ENCODE measurements at regions not wholly inside any gene's neighbourhood (a gene's known extent, or its start where the extent isn't known, plus 50 kb on each side); places are given as distances from the start of the nearest gene placed in this dataset.
"Not testable (repeated sequence)": the region's sequence is repeated elsewhere in the genome, so short reads cannot be mapped to it uniquely, and the experiment has no call there.

DNA sequence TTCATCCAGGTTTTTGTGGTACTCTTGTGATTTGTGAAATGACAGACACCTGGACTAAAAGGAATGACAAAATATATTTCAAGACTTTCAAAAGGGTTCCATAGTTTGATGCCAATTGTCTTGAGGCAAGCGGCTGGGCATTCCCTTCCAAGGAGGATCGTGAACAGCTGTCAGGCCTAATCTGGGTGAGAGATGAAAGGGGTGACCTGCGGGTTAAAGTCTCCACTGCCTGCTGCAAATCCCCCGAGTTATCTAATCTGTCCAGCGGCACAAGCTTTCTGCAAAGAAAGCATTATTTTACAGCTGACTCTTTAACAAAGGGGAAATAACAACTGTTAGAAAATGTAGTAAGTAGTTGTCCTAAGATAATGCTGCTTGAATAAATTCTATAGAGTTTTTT is 128.7 kb upstream of the MB21D2 start:
- DNase-seq (ENCODE audit: low read depth), result no peak

DNA sequence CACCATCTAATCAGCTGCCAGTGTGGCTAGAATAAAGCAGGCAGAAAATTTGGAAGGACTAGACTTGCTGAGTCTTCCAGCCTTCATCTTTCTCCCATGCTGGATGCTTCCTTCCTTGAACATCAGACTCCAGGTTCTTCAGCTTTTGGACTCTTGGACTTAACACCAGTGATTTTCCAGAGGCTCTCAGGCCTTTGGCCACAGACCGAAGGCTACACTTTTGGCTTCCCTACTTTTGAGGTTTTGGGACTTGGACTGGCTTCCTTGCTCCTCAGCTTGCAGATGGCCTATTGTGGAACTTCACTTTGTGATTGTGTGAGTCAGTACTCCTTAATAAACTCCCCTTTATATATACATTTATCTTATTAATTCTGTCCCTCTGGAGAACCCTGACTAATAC is 129.8 kb upstream of the MB21D2 start:
- DNase-seq (ENCODE audit: low read depth), result not testable (repeated sequence)

DNA sequence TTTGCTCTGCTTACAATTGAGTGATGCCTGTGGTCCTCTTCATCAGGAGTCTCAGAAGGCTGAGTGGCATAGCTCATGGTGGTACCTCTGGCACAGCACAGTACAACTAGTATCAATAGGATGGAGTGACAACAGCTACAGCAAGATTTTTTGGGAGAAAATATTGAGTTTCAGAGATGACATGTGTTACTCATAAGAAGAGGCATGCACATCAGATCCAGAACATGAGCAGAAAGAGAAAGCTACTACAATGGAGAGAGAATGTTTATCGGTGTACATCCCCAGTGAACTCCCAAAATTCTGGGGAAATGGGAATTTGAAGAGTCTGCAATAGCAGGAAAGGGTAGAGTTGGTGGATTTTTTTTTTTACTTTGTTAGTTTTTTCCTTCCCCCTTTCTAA is 130.5 kb upstream of the MB21D2 start:
- DNase-seq (ENCODE audit: low read depth), result no peak

DNA sequence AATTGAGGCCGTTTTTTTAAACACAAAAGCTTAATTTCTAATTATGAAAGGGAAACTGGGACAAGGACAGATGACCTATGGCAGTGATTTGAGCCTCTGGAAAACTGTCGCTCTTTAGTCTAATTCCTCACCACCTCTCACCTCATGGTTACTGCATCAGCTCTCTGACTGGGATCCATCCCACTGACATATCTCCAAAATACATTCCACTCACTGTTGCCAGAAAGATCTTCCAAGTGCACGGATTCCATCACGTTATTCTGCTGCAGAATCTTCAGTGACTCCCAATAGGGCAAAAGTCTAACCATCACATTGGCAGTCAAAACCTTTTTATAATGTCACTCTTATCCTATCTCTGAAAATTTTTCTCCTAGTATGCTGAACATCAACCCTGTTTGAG is 132.3 kb upstream of the MB21D2 start:
- DNase-seq (ENCODE audit: low read depth), result no peak

DNA sequence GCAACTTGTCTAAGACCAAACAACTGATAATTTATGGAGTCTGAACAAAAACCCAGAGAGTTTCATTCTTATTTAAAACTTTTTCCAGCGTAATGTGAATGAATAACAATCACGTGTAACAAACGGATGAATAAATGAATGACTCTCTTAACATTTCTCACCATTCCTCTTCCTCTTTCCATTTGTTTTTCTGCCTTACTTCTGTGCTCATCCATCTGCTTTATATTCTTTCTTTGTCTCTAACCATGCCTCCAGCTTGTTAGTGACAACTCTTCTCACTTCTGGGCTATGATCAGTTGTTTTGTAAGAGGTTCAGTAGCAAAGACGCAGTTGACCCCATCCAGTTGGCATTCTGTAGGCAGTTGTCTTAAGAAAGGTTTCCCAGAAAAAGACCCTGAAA is 133.7 kb upstream of the MB21D2 start:
- no peak for DNase-seq (ENCODE audit: low read depth)

DNA sequence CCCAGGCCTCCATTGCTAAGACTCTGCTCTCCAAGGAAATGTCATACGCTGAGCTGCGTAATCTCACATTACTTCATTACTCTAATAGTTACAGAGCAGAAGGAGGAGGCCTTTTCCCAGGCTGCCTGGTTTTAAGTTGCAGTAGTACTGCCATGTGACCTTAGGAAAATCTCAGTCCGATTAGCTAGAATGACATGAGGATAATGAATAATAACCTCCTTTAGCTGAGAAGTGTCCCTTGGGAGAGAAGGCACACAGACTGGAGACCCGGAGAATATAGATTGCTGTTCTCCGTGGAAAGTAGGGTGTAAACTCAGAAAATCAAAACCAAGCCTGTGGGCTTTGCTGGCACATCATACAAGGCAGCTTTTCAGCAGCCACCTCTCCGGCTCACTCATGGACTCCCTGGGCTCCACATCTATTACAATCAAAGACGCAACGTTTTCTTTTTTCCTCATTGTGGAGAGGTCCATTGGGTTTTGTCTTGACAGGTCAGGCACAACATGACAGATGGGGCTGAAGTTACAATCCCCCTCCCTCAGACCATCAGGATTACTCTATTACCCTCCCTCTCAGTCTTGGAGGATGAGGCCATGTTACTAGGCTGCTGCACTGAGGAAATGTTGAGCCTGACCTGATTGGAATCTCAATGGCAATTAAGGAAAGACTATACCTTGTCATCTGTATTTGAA is 134.8 kb upstream of the MB21D2 start:
- no peak for DNase-seq (ENCODE audit: low read depth)

DNA sequence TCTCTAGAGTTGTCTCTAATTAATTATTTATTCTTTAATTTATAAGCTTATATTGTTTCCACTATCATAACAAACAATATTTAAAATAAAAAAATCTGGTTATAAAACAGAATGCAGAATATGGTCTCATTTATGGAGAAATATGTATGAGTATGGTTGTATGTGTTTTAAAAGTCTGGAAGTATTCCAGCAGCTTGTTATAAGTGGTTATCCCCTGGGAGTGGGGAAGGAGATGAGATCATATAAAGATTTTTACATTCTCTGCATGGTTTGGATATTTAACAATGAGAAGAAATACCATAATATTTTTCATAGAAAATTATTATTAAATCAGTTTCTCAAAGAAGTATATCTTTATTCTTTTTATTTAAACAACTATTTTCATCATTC is 135.4 kb upstream of the MB21D2 start:
- DNase-seq (ENCODE audit: low read depth), result no peak

DNA sequence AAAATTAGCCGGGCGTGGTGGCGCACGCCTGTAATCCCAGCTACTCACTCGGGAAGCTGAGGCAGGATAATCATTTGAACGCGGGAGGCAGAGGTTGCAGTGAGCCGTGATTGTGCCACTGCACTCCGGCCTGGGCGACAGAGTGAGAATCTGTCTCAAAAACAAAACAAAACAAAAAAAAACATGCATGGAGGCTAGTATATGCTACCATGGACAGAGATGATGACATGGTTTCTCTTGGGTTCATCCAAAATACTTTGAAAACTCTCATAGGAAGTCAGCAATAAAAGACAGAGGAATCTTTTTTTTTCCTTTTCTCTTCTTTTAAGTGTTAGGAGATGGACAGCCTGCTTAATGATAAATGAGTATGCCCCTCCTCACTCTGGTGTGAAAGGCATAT is 137.7 kb upstream of the MB21D2 start:
- DNase-seq (ENCODE audit: low read depth), result no peak

DNA sequence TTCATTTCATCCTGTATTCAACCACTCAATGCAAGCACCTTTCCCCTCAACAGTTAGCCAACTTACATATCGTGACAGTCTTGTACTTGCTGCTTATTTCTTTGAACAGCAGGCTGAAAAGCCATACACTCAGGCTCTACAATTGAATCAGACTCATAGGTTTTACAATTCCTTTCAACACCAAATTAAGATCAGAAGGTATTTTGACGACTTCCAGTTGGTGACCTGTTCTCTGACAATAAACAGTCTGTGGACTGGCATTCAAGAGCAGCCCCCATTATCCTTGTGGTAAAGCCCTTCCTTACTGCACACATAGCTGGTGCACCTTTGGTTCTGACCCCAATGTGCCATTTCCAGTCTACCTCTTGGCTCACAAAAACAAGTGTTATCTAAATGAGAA is 140.0 kb upstream of the MB21D2 start:
- DNase-seq (ENCODE audit: low read depth), result no peak

DNA sequence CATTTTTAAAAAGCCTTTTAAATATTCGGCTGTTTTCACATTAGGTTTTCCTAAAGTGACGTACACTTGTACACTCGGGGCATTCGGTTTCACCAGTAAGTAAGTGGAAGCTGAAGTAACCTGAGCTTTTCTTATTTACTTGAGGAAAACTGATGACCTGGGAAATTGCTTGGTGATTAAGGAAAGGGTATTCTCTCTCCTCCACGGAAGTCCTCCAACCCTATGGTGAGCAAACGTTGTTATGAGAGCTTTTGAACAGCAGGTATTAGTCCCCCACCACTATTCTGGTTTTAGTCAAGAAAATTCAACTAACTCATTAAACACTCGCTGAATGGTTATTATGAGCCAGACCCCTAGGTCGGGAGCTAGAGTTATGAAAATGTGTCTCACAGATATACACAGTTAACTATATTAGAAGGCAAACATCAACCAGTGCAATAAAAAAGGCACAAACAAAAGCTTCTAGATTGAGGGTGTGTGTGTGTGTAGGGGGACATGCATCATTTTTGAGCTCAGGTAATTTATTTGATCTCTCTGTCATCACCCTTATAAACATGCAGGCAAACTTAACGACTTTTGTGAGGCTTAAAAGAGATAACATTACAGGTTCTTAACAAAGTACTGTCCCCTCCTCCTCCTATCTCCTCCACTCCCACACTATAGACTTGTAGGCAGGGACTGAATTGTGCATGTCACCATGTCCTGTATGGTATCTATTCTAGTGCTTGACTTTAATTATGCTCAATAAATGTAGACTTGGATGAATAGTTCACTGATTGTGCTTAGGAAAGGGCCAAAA is 143.3 kb upstream of the MB21D2 start:
- no peak for DNase-seq (ENCODE audit: low read depth)

DNA sequence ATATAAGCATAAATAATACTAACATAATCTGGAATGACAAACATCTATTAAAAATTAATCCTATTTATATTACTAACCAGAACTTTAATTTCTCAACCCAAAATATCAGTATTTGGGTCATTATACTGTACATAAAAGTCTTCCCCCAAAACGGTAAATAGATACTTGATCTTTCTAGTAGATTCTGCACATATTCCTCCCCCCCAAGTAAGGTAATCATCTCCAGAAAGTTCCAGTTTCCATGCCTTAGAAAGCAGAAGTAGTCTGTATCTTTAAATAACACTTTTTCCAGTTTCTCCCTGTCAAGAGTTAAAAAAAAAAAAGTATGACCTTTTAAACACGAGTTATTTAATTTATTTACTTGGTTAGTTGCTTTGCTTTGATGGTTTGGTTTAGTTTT is 150.7 kb upstream of the MB21D2 start:
- no peak for DNase-seq (ENCODE audit: low read depth)

DNA sequence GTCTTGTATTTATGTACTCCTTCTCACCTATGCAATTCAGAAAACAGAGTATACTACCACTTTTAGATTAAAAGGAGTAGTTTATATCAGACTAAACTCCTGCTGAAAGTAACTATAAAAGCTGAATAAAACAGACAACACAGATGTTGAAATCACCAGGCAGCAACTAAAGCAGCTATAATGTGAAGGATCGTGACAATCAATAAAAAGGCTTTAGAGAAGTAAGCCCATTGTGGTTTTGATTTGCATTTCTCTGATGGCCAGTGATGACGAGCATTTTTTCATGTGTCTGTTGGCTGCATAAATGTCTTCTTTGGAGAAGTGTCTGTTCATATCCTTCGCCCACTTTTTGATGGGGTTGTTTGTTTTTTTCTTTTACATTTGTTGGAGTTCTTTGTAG is 152.1 kb upstream of the MB21D2 start:
- DNase-seq (ENCODE audit: low read depth), result not testable (repeated sequence)

DNA sequence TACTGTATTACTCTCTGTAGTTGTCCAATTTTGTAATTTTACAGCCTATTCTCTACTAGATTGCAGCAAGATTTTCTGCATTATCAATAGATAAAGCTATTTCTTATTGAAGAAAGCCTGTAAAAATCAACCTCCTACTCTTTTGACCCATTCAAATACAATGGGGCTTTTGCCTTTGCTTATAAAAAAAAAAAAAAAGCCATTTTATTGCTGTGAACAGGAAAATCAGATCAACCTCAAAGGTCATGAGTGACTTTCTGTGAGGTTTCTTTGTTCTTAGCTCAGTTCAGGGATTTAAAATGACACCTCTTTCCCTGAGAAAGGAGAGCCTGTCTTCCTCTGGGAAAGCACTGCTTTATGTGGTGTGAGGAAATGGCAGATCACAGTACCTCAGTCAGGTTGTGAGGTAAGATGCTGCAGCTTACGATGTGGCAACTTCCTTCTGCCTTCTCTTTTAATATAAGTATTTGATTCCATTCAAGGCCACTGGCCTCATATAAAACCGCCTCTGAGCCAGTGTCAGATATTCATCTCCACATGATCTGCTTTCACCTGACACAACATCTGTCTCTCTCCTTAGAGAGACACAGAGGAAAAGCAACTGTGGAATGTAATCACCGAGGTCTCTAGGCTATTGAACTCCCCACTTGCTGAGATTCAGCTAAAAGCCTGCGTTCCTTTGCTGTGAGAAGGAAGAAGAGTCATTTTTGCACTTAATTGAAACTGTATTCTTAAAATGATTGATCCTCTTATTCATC is 161.5 kb upstream of the MB21D2 start:
- DNase-seq (ENCODE audit: low read depth), result no peak

DNA sequence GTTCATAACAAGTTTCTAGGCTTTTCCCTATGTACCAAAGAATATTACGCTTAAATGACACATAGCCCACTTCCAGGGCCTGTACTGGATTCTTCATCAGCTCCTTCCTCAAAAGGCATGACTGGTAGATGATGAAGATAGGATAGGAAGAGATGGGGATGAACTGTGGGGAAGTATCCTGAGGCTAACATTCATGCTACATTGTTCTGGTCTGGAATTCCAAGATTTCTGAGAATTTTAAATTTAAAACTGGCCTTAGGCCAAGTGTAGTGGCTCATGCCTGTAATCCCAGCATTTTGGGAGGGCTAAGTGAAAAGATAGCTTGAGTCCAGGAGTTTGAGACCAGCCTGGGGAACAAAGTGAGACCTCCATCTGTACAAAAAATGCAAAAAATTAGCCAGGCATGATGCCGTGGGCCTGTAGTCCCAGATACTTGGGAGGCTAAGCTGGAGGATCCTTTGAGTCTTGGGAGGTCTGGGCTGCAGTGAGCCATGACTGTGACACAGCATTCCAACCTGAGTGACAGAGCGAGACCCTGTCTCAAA is 160.1 kb upstream of the PLAAT1 start:
- no peak for DNase-seq (ENCODE audit: low read depth)

DNA sequence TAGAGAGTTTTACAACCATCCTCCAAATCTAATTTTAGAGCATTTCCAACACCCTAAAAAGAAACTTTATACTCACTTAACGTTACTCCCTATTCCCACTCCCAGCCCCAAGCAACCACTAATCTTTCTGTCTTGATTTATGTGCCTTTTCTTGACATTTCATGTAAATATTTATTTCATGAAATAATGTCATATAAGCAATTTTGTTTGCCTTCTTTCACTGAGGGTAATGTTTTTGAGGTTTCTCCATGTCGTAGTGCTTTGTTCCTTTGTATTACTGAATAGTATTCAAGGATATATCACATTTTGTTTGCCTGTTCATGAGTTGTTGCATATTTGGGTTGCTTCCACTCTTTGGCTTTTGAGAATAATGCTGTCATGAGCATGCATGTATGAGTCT is 155.4 kb upstream of the PLAAT1 start:
- DNase-seq (ENCODE audit: low read depth), result no peak

DNA sequence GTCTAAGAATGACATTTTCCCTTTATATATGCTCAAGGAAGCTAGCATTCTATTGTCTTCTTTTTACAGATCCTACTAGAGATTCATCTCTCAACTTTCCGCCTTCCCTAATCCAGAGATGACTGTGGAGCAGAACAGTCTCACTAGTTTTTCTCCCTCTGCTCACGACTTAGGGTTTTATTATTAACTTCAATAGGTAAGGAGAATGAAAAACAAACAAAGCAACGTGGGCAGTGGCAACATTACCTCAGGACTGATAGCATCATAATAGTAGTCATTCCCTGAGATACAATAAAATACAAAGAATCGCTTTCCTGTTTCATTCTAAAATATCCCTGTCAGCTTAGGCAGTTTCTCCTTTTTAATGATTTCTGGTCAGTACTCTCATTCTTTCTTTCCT is 154.3 kb upstream of the PLAAT1 start:
- no peak for DNase-seq (ENCODE audit: low read depth)

DNA sequence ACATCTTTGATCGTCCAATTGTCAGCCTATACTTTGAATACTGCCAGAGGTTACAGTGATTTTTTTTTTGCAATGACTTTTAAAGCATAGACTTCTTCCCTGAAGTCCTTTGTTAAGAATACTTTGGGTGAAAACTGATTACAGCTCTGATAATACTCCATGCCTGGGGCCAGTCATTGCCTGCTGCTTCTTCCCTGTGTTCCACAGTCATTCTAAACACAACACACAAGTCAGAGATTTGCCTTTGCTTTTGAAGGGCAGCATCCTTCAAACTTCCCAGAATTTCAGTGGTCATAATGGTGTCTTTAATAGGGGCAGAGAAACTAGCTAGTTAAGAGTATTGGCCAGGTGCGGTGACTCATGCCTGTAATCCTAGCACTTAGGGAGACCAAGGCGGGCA is 153.7 kb upstream of the PLAAT1 start:
- no peak for DNase-seq (ENCODE audit: low read depth)

DNA sequence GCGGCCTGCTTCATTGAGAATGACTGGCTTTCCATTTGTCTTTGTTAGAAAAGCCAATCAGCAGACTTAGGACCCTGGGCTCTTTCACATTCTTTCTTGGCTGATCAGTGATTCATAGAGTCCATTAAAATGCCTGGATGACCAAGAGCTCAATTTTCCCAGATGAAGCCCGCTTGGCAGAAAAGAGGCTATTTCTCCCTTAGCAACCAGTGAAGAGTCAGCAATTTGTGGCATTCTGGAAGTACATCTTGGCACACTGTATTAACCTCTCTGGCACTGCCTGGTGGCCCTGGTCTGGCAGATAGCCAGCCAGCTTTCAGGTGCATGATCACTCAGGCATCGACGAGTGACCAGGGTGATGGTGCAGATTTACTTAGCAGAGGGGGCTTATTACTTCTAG is 145.7 kb upstream of the PLAAT1 start:
- peak; percentile 9 for DNase-seq (ENCODE audit: low read depth)

DNA sequence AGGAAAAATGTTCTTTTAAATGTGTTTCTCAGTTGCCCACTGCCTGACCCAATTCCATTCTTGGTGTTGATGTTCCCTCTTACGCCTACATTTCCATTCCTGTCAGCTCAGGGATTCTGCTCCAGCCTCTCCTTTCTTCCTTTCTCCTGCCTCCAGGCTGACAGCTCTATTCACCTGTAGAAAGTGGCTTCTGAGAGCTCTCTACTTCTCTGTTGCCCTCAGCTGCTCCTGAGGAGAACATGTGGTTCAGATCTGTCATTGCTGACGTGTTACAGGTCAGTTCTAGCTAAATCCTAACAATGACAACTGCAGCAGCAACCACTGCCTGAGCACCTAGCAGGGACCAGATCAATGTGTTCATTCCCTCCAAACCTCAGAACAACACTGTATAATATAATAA is 144.9 kb upstream of the PLAAT1 start:
- no peak for DNase-seq (ENCODE audit: low read depth)

DNA sequence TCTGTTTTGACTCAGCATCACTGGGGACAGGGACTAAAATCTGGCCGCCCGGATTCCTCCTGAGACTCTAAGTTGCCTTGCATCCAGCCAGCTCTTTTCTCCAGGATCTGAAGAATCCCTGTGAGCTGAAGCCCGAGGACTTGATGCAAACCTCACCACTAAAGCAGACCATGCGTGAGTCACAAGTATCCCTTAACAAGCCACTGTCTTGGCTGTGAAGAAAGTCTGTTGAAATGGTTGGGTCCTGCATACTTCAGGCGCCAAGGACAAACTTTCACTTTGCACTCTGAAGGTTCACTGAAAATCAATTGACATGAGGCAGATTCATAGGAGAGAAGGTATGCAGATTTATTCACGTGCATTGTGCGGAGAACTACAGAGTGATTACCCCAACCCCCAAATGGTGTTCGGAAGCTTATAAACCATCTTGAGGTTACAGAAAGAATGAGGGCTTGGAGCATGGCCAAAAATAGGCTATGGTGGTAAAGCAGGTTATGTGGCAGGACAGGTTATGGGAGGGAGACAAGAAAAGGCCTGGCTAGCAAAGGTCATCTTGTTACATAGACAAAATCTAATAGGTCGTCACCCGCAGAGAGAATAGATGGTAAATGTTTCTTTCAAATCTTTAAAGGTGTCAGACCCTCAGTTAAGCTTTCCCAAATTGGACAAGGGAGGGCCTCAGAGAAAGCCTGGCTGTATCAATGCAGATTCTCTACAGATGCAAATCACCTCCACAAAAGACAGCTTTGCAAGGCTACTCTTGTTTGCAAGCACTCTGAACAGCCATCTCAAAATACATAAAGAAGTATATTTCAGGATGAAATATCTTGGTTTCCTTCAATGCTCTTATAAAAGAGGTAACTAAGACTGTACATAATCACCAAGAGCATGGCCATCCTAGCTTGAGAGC is 126.3 kb upstream of the PLAAT1 start:
- DNase-seq (ENCODE audit: low read depth), result no peak

DNA sequence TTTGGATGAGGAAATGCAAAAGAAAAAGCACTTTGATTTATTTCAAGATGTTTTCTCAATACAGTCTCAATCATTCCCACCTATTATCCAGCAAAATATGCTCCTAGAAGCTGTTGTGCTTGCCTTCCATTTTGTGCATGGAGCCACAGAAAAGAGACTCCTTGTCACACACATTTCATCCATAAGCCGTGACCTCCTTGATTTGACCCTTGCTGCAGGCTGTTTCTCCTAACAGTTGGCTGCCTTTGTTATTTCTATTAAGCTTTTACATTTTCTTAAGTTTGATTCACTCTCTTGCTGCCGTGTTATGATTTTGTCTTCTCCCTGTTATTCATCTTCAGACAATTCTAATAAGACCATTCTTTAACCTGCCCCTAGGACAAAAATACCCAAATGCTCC is 124.2 kb upstream of the PLAAT1 start:
- DNase-seq (ENCODE audit: low read depth), result no peak

DNA sequence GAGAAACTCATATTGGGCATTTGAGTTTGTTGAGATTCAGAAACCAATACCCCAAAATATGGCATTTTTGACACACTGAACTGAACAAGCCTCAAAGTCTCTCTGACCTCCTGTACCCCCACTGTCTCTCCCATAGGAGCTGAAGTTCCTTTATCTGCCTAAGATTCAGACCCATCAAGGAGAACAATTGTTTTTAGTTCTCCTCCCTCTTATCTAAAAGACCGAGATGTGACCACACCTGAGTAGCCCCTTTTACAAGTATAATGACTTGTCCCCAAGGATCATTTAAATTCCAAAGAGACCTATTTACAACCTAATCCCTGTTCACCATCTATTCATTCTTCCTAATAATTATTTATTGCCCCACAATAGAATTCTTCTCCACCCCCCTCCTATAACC is 122.1 kb upstream of the PLAAT1 start:
- DNase-seq (ENCODE audit: low read depth), result no peak
